ENCODE measurements at regions not wholly inside any gene's neighbourhood (a gene's known extent, or its start where the extent isn't known, plus 50 kb on each side); places are given as distances from the start of the nearest gene placed in this dataset.

DNA sequence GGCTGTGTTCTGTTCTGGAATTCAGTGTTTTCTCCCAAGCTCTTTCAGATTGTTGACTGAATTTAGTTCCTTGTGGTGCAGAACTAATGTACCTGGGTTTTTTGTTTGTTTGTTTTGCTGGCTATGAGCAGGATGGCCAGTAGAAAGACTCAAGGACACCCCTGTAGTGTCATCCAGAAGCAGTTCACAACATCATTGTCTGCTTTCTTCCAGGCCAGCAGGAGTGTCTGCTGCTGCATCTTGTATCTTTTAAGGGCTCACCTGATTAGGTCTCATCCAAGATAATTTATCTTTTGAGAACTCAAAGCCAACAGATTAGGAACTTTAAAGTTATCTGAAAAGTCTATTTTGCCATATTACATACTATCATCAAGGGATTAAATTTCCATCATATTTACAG, 318.5 kb upstream of the MC4R start:
- no peak for DNase-seq
- Mint-ChIP-seq H3K4me1 (no peaks in the 10 kb centered on the region), H3K36me3 (no peaks in the 10 kb centered on the region), H3K27me3 (no peaks in the 10 kb centered on the region), H3K27ac (no peak overlapping the region), H3K9me3 (no peaks in the 10 kb centered on the region), H3K4me3 (no peak overlapping the region)
- ATAC-seq (ENCODE audit: low read depth): no peak
- POLR2A ChIA-PET: no interaction called here

DNA sequence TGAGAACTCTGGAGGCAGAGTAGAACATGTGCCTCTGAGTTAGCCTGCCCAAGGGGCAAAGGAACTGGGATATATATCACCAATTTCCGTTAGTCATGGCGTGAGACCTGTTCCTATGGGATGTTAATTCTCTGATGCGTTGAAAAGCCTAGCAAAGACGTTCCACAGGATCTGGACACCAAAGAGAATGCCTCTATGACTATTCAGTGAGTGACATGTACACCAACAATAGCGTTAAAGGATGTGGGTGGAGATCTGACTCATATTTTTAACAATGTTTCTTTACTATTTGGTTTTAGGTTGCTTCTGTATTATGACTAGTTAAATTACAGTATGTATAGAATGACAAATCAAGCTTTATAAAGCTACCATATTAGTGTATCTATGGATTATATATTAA, 320.9 kb upstream of the MC4R start:
- H3K36me3 Mint-ChIP-seq: no peaks in the 10 kb centered on the region
- POLR2A ChIA-PET: no interaction called here
- DNase-seq (no peak), ATAC-seq (ENCODE audit: low read depth) (no peak)
- no peaks in the 10 kb centered on the region for H3K9me3 Mint-ChIP-seq
- no peak overlapping the region for H3K27ac Mint-ChIP-seq
- no peak overlapping the region for H3K4me3 Mint-ChIP-seq
- no peaks in the 10 kb centered on the region for H3K4me1 Mint-ChIP-seq
- H3K27me3 Mint-ChIP-seq: no peaks in the 10 kb centered on the region

DNA sequence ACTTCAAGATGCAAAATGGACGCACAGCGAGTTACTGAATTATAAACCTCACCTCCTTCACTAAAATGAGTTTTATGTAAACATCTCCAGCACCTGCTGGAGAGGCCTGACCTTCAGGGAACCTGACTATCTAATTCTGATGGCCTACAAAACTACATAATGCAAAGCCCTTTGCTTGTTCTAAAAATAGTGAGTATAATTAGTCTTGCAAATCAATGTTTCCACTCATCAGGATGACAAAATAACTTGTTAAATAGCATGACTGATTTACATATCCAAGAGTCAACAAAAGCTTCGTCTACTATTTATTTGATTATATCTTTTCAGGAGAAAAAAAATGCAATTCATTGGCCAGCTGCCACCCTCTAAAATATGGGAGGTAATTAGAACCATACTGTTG, 326.3 kb upstream of the MC4R start:
- no peaks in the 10 kb centered on the region for H3K4me1 Mint-ChIP-seq
- no peaks in the 10 kb centered on the region for H3K9me3 Mint-ChIP-seq
- POLR2A ChIA-PET: no interaction called here
- ATAC-seq (ENCODE audit: low read depth): no peak
- no peaks in the 10 kb centered on the region for H3K36me3 Mint-ChIP-seq
- no peak for DNase-seq
- no peaks in the 10 kb centered on the region for H3K27me3 Mint-ChIP-seq
- no peak overlapping the region for H3K4me3 Mint-ChIP-seq
- no peak overlapping the region for H3K27ac Mint-ChIP-seq

DNA sequence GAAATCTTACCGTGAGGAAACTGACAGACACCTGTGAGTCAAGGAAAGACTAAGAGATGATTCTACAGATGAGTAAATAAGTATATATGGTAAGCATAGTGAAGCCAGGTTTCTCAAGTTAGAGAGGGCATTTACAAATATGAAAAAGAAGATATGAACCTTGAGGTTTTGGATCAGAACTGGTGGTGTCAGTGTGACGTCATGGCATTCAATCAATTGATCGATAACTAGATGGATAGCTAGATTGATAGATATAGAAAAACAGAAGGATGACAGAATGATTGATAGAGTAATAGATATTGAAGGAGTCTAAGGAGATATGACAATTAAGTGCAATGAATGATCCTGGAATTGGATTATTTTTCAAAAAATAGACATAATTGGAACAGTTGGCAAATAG, 350.2 kb upstream of the MC4R start:
- POLR2A ChIA-PET: no interaction called here
- ATAC-seq (ENCODE audit: low read depth): no peak
- Mint-ChIP-seq H3K27ac (no peak overlapping the region), H3K9me3 (peaks cover 1% of the 10 kb centered on the region), H3K4me1 (no peaks in the 10 kb centered on the region), H3K27me3 (no peaks in the 10 kb centered on the region), H3K36me3 (no peaks in the 10 kb centered on the region), H3K4me3 (no peak overlapping the region)
- DNase-seq: no peak

DNA sequence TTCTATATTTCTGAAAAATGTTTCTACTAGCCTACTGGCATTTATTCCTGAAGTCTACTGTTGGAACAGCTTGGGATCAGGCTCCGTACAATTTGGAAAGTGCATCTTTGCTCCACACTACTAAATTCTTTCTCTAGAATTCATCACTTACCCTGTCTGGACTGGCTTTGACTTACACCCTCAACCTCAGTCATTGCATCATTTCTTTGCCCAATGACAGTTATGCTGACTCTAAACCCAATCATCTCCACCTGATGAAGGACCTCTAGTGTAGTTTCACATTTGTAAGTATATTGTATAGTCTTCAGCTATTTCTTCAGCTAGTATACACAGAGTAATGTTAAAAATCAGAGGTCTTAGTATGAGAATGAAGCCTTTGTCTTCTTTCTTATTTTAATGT, 359.6 kb upstream of the MC4R start:
- Mint-ChIP-seq H3K27me3 (no peaks in the 10 kb centered on the region), H3K27ac (no peak overlapping the region), H3K4me1 (no peaks in the 10 kb centered on the region), H3K9me3 (no peaks in the 10 kb centered on the region), H3K4me3 (no peak overlapping the region), H3K36me3 (no peaks in the 10 kb centered on the region)
- DNase-seq (no peak), ATAC-seq (ENCODE audit: low read depth) (no peak)
- POLR2A ChIA-PET: no interaction called here

DNA sequence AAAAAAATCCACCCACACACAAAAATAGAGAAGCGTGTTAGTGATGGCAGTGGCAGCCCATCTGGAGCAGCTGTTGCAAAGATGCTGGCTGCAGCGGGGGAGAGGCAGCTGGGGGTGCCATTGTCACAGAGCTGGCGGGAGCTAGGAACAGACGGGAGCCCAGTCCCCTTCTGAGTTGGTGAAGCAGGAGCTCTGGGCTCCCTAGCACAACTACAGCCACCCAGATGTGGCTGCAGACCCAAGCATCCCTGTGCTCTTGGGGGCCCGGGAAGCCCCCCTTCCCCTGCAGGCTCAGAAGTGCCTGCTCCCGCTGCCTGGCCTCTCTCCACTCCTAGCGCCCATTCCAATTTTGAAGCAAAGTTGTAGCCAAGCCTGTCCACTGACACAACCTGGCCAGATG, 366.6 kb upstream of the MC4R start:
- Mint-ChIP-seq H3K9me3 (no peaks in the 10 kb centered on the region), H3K4me3 (no peak overlapping the region), H3K4me1 (no peaks in the 10 kb centered on the region), H3K36me3 (no peaks in the 10 kb centered on the region), H3K27ac (no peak overlapping the region), H3K27me3 (no peaks in the 10 kb centered on the region)
- ATAC-seq (ENCODE audit: low read depth) (no peak), DNase-seq (no peak)
- POLR2A ChIA-PET: no interaction called here

DNA sequence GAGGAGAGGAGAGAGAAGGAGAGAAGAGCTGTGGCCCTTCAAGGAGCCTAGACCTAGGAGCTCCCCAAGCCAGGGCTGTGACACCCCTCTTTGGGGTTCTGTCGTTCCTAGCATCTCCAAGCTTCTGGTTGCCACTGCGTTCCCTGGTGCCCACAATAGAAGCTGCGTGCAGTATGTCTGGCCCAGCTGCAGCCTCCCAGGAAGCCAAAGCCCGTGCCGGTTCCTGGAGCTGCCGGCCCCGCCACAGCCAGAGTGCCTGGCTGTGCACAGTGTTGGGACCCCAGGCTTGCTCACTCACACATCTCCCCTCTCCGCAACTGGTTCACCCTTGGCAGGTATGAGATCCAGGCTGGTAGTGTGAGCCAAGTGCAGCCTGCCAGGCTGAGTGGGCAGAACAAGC, 367.7 kb upstream of the MC4R start:
- DNase-seq (no peak), ATAC-seq (ENCODE audit: low read depth) (no peak)
- no peak overlapping the region for H3K27ac Mint-ChIP-seq
- H3K9me3 Mint-ChIP-seq: no peaks in the 10 kb centered on the region
- POLR2A ChIA-PET: no interaction called here
- no peaks in the 10 kb centered on the region for H3K36me3 Mint-ChIP-seq
- H3K4me3 Mint-ChIP-seq: no peak overlapping the region
- H3K4me1 Mint-ChIP-seq: no peaks in the 10 kb centered on the region
- H3K27me3 Mint-ChIP-seq: no peaks in the 10 kb centered on the region

DNA sequence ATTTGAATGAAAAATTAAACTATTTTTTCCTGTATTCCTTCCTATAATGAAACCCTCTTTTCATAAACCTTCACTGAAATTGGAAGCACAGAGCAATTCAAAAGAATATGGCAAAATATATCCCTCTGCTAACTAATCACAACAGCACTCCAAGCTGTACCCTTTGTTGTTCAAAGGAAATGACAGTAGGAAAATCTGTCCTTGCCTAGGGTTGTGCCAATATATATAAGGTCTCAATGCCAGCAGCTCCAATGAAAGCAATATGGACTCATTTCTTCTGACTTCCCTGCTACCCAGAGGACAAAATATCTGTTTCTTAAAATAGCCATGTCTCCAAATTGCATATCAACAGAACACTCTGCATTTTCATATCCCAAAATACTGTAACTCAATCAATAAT, 373.9 kb upstream of the MC4R start:
- no peak overlapping the region for H3K27ac Mint-ChIP-seq
- POLR2A ChIA-PET: no interaction called here
- no peaks in the 10 kb centered on the region for H3K36me3 Mint-ChIP-seq
- no peak for ATAC-seq (ENCODE audit: low read depth)
- no peak for DNase-seq
- no peaks in the 10 kb centered on the region for H3K27me3 Mint-ChIP-seq
- H3K9me3 Mint-ChIP-seq: no peaks in the 10 kb centered on the region
- H3K4me3 Mint-ChIP-seq: no peak overlapping the region
- H3K4me1 Mint-ChIP-seq: no peaks in the 10 kb centered on the region

DNA sequence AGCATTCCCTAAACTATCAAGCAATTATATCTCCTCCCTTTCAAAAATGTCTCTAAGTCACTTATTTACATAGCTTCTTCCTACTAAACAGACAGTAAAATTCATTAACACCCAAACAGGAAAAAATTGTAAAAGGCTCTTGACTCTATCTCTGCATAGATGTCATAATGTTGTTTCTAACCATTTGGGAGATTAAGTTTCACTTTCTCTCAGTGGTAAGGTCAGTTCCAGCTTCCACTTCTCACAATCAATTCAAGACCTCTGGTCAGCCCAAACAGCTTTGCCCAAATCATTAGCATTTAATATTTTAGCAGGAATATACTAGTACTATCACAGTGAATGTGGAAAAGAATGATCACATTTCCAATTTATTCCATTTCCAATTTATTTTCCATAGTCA, 374.3 kb upstream of the MC4R start:
- ATAC-seq (ENCODE audit: low read depth): no peak
- no peak overlapping the region for H3K4me3 Mint-ChIP-seq
- POLR2A ChIA-PET: no interaction called here
- DNase-seq: no peak
- no peak overlapping the region for H3K27ac Mint-ChIP-seq
- no peaks in the 10 kb centered on the region for H3K9me3 Mint-ChIP-seq
- H3K27me3 Mint-ChIP-seq: no peaks in the 10 kb centered on the region
- no peaks in the 10 kb centered on the region for H3K4me1 Mint-ChIP-seq
- H3K36me3 Mint-ChIP-seq: no peaks in the 10 kb centered on the region

DNA sequence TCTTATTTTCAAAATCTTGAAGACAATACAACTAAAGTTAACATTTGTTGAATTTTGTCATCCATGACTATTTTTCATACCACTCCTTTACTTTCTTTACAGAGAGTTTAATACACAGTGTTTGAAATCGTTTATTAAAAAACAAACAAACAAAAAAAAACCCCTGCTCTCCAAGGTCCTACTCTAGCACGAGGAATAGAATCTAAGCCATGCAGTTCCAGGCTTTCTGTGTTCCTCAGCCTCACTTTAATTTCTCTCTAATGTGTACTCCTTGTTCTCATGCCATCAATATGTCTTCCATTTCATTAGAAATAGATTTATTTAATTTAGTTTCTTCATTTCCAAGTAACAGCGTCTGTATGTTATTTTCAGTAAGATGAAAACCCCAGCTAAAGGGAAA, 381.2 kb upstream of the MC4R start:
- ATAC-seq (ENCODE audit: low read depth) (no peak), DNase-seq (no peak)
- POLR2A ChIA-PET: no interaction called here
- Mint-ChIP-seq H3K27ac (no peak overlapping the region), H3K4me3 (no peak overlapping the region), H3K27me3 (no peaks in the 10 kb centered on the region), H3K9me3 (no peaks in the 10 kb centered on the region), H3K4me1 (no peaks in the 10 kb centered on the region), H3K36me3 (no peaks in the 10 kb centered on the region)

DNA sequence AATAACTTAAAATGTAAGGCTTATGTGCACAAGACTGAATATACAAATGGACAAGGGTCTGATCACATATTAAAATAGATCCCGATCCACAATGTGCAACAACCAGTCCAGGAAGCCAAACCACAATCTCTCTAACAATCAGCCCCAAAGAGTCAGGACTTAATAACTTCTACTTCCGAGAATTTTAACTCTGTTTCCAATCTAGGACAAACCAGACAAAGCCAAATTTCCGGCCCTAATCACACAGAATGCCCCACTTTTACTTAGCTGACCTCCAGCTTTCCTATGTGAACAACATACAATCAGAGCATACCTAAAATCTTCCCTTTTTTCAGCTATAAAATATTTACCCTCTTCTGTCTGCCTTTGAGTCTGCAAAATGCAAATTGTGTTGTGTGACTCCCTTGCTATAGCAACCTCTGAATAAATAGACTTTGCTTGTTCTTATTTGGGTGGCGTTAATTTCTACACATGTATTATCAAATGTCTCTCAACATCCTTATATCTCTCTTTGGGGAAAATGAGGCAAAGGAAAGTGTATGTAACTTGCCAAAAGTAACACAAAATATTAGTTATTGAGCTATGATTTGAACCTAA, 381.9 kb upstream of the MC4R start:
- H3K36me3 Mint-ChIP-seq: no peaks in the 10 kb centered on the region
- ATAC-seq (ENCODE audit: low read depth) (no peak), DNase-seq (no peak)
- no peak overlapping the region for H3K4me3 Mint-ChIP-seq
- no peaks in the 10 kb centered on the region for H3K9me3 Mint-ChIP-seq
- no peaks in the 10 kb centered on the region for H3K27me3 Mint-ChIP-seq
- H3K27ac Mint-ChIP-seq: no peak overlapping the region
- POLR2A ChIA-PET: no interaction called here
- H3K4me1 Mint-ChIP-seq: no peaks in the 10 kb centered on the region

DNA sequence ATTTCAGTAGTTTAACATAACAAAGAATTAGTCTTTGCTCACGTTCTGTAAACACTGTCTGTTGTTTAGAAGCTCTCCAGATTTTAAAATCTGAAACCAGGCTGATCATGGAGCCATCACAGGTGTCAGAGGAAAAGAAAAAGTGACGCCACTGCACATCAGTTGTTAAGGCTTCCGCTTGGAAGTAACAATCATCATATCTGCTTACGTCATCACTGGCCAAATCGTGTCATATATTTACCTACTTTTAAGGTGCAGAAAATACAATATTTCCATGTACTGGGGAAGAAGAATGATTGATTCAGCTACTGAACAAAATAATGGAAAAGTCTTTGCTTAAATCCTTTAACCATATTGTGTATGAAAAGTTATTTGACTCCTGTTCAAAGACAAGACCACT, 382.6 kb upstream of the MC4R start:
- Mint-ChIP-seq H3K4me3 (no peak overlapping the region), H3K4me1 (no peaks in the 10 kb centered on the region), H3K36me3 (no peaks in the 10 kb centered on the region), H3K27ac (no peak overlapping the region), H3K27me3 (no peaks in the 10 kb centered on the region), H3K9me3 (no peaks in the 10 kb centered on the region)
- POLR2A ChIA-PET: no interaction called here
- DNase-seq (no peak), ATAC-seq (ENCODE audit: low read depth) (no peak)

DNA sequence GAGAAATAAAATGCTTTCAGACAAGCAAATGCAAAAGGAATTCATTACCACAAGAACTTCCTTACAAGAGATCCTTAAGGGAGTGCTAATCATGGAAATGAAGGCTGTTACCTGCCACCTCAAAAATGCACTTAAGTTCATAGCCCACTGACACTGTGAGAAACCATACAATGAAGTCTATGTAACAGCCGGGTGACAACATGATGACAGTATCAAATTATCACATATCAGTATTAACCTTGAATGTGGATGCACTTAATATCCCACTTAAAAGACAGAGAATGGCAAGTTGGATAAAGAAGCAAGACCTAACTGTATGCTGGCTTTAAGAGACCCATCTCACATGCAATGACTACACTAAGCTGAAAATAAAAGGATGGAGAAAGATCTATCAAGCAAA, 403.4 kb upstream of the MC4R start:
- no peak overlapping the region for H3K27ac Mint-ChIP-seq
- H3K9me3 Mint-ChIP-seq: peaks cover 2% of the 10 kb centered on the region
- no peaks in the 10 kb centered on the region for H3K27me3 Mint-ChIP-seq
- no peak overlapping the region for H3K4me3 Mint-ChIP-seq
- DNase-seq (no peak), ATAC-seq (ENCODE audit: low read depth) (no peak)
- H3K36me3 Mint-ChIP-seq: no peaks in the 10 kb centered on the region
- POLR2A ChIA-PET: no interaction called here
- no peaks in the 10 kb centered on the region for H3K4me1 Mint-ChIP-seq

DNA sequence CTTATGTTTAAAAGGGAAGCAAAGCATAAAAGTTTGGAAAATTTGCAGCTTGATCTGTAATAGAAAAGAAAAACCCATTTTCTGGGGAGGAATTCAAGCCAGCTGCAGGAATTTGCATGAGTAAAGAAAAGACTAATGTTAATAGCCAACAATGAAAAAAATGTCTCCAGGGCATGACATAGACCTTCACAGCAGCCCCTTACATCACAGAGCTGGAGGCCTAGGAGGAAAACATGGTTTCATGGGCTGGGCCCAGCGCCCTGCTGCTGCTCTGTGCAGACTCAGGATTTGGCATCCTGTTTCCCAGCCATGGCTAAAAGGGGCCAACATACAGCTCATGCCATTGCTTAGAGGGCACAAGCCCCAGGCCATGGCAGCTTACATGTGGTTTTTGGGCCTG, 411.6 kb upstream of the MC4R start:
- H3K4me1 Mint-ChIP-seq: no peaks in the 10 kb centered on the region
- no peak for DNase-seq
- no peaks in the 10 kb centered on the region for H3K36me3 Mint-ChIP-seq
- H3K4me3 Mint-ChIP-seq: no peak overlapping the region
- peaks cover 2% of the 10 kb centered on the region for H3K9me3 Mint-ChIP-seq
- POLR2A ChIA-PET: no interaction called here
- no peaks in the 10 kb centered on the region for H3K27me3 Mint-ChIP-seq
- no peak overlapping the region for H3K27ac Mint-ChIP-seq
- ATAC-seq (ENCODE audit: low read depth): no peak

DNA sequence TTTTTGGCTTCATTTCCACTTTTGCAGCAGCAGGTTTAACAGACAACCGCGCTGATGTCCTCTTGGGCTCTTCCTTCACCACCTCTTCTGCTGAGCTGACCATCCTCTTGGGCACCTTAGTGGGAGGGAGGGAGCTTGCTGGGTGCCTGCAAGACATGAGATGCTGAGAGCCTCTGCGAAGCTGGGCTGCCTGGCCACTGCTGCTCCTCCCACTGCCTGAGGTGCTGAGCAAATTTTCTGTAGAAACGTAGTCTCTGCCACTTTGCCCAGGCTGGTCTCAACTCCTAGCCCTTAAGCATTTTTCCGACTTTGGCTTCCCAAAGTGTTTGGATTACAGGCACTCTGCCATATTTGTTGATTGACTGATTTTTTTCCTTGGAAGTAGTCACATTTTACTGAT, 422.2 kb upstream of the MC4R start:
- H3K4me1 Mint-ChIP-seq: no peaks in the 10 kb centered on the region

More for the DNA sequence above, 422.2 kb upstream of the MC4R start:
- H3K27me3 Mint-ChIP-seq: no peaks in the 10 kb centered on the region
- H3K4me3 Mint-ChIP-seq: no peak overlapping the region
- H3K9me3 Mint-ChIP-seq: peaks cover 9% of the 10 kb centered on the region
- DNase-seq (no peak), ATAC-seq (ENCODE audit: low read depth) (no peak)
- H3K27ac Mint-ChIP-seq: no peak overlapping the region
- POLR2A ChIA-PET: no interaction called here
- H3K36me3 Mint-ChIP-seq: no peaks in the 10 kb centered on the region
